ENCODE measurements at regions not wholly inside any gene's neighbourhood (a gene's known extent, or its start where the extent isn't known, plus 50 kb on each side); places are given as distances from the start of the nearest gene placed in this dataset.

DNA sequence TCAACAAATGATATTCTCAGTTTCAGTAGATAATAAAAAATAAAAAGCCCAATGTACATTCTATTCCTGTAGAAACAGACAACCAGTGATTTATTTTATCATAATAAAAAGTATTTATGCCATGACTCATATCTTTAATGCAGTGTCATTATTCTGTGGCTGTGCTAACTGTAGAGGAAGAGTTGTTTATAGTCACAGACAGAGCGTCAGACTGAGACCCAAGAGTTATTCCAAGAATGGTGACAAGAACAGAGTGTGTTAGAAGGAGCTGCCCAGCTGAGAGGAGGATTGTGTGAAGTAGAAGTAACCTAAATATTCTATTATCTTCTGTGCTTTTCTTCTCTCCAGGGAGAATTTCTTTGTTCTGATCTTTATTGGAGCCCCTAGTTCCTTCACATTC is 210.7 kb downstream of the PPP1R2C start:
- no peak for TF ChIP-seq POLR2AphosphoS5 (IDR thresholded peaks at IDR 0.05)
- TF ChIP-seq POLR2A (IDR thresholded peaks at IDR 0.05) = no peak
- TF ChIP-seq, protein P1, sequence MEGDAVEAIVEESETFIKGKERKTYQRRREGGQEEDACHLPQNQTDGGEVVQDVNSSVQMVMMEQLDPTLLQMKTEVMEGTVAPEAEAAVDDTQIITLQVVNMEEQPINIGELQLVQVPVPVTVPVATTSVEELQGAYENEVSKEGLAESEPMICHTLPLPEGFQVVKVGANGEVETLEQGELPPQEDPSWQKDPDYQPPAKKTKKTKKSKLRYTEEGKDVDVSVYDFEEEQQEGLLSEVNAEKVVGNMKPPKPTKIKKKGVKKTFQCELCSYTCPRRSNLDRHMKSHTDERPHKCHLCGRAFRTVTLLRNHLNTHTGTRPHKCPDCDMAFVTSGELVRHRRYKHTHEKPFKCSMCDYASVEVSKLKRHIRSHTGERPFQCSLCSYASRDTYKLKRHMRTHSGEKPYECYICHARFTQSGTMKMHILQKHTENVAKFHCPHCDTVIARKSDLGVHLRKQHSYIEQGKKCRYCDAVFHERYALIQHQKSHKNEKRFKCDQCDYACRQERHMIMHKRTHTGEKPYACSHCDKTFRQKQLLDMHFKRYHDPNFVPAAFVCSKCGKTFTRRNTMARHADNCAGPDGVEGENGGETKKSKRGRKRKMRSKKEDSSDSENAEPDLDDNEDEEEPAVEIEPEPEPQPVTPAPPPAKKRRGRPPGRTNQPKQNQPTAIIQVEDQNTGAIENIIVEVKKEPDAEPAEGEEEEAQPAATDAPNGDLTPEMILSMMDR (IDR thresholded peaks at IDR 0.05) = no peak
- Histone ChIP-seq H3K4me1 (replicated peaks) (no peaks in the 10 kb centered on the region), H3K27me3 (replicated peaks; ENCODE audit: insufficient read depth) (no peaks in the 10 kb centered on the region), H3K27ac (no peak overlapping the region), H3K4me3 (no peak overlapping the region), H3K36me3 (no peaks in the 10 kb centered on the region), H3K9me3 (no peaks in the 10 kb centered on the region)
- intact Hi-C loops (cut with DNase I) = no loop called here
- DNase-seq (ENCODE audit: low spot score) = no peak
- 22% methylated on average over 1 of the region's 1 CpG for WGBS

DNA sequence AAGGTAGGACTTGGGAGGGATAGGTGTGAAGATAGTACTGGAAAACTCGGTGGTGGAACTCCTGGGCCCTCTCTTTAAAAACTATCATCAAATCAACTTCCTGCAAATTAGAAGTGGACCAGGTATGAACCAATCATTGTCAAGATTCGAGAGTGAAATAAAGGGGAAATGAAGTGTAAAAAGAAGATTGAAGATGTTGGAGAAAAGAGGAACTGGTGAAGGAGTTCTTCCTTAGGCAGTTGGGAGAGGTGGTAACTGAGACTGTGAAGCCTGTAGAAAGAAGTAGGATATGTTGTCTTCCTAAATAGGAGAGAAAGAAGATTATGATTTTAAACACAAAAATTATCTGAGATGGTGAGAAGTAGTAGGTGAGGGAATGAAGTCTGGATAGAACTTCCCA is 212.2 kb downstream of the PPP1R2C start:
- intact Hi-C loops (cut with DNase I) = no loop called here
- H3K27me3 ChIP-seq (replicated peaks; ENCODE audit: insufficient read depth) = no peaks in the 10 kb centered on the region
- 89% methylated on average over 2 of the region's 2 CpGs for WGBS

DNA sequence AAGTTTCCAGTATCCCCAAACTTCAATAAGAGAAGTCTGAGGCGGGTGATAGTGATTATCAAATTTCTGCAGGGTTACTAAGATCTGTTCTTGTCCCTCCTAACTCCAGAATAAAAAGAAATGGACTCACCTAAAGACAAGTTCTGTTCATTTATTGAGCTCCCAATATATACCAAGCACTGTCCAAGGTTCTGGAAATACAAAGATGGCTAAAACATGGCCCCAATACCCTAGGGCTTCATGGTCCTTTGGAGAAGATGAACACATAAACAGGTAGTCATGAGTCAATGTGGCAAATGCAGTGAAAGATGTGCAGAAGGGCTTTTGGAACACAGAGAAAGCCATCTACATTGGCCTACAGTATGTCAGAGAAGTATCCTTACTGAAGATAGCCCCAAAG is 231.2 kb downstream of the PPP1R2C start:
- Histone ChIP-seq H3K4me1 (replicated peaks) (no peaks in the 10 kb centered on the region), H3K36me3 (no peaks in the 10 kb centered on the region), H3K27ac (no peak overlapping the region), H3K27me3 (replicated peaks; ENCODE audit: insufficient read depth) (no peaks in the 10 kb centered on the region), H3K4me3 (no peak overlapping the region), H3K9me3 (no peaks in the 10 kb centered on the region)
- intact Hi-C loops (cut with DNase I) = no loop called here
- WGBS = 100% methylated on average over 1 of the region's 1 CpG
- DNase-seq (ENCODE audit: low spot score) = no peak
- TF ChIP-seq POLR2A (IDR thresholded peaks at IDR 0.05) (no peak), POLR2AphosphoS5 (IDR thresholded peaks at IDR 0.05) (no peak)
- TF ChIP-seq, protein P1 (IDR thresholded peaks at IDR 0.05) = no peak

More for the DNA sequence above, 212.2 kb downstream of the PPP1R2C start:
- H3K9me3 ChIP-seq = no peaks in the 10 kb centered on the region
- H3K4me3 ChIP-seq = no peak overlapping the region
- no peak for DNase-seq (ENCODE audit: low spot score)
- TF ChIP-seq POLR2A (IDR thresholded peaks at IDR 0.05) (no peak), POLR2AphosphoS5 (IDR thresholded peaks at IDR 0.05) (no peak)
- TF ChIP-seq, protein P1 (IDR thresholded peaks at IDR 0.05) = no peak
- H3K4me1 ChIP-seq (replicated peaks) = no peaks in the 10 kb centered on the region
- no peak overlapping the region for H3K27ac ChIP-seq
- H3K36me3 ChIP-seq = no peaks in the 10 kb centered on the region

DNA sequence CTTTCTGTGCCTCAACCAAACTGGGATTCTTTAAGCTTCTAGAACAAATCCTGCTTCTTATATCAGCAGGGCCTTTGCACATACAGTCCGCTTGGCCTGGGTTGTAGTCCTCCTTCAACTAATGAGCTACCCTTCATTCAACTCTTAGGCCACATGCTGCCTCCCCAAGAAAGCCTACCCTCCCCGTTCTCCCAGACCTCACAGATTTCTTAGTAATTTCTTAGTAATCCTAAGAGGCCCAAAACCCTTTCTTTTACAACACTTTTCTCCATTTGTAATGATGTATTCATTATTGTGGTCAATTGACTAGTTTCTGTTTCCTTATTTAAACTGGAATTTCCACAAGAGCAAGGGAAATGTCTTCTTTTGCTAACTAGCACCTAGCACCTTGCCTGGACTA is 233.1 kb downstream of the PPP1R2C start:
- intact Hi-C loops (cut with DNase I) = no loop called here
- DNase-seq (ENCODE audit: low spot score) = no peak
- H3K4me3 ChIP-seq = no peak overlapping the region
- TF ChIP-seq POLR2A (IDR thresholded peaks at IDR 0.05) (no peak), POLR2AphosphoS5 (IDR thresholded peaks at IDR 0.05) (no peak)
- TF ChIP-seq, protein P1 (IDR thresholded peaks at IDR 0.05) = no peak
- no peaks in the 10 kb centered on the region for H3K9me3 ChIP-seq
- WGBS = 89% methylated on average over 2 of the region's 2 CpGs
- H3K27me3 ChIP-seq (replicated peaks; ENCODE audit: insufficient read depth) = no peaks in the 10 kb centered on the region
- H3K27ac ChIP-seq = no peak overlapping the region
- H3K4me1 ChIP-seq (replicated peaks) = no peaks in the 10 kb centered on the region
- H3K36me3 ChIP-seq = no peaks in the 10 kb centered on the region

DNA sequence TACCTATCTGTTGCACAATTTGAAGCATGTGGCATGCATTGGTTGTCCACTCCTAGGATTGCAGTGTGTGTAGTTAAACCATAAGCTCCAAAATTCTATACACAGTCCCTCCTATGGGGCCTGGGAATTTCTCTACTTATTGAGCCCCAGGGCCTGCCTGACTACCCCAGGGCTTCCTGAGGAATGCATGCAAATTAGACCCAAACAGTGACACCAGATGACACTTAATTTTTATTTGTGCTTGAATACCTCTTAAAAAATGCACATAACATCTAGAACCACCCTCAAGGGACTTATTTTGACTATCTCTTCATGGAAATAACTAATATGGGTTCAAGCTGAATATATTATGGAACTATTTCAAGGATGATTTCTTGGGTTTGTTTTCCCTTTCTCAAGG is 236.4 kb downstream of the PPP1R2C start:
- no peaks in the 10 kb centered on the region for H3K36me3 ChIP-seq
- H3K27me3 ChIP-seq (replicated peaks; ENCODE audit: insufficient read depth) = no peaks in the 10 kb centered on the region
- H3K9me3 ChIP-seq = no peaks in the 10 kb centered on the region
- no peak overlapping the region for H3K27ac ChIP-seq
- no peak for DNase-seq (ENCODE audit: low spot score)
- TF ChIP-seq, protein P1 (IDR thresholded peaks at IDR 0.05) = no peak
- TF ChIP-seq POLR2A (IDR thresholded peaks at IDR 0.05) (no peak), POLR2AphosphoS5 (IDR thresholded peaks at IDR 0.05) (no peak)
- no peaks in the 10 kb centered on the region for H3K4me1 ChIP-seq (replicated peaks)
- intact Hi-C loops (cut with DNase I) = no loop called here
- H3K4me3 ChIP-seq = no peak overlapping the region
